Gastroesophageal sphincter (tissue), 3 donors: ENCODE measurements at regions not wholly inside any gene's neighbourhood (a gene's known extent, or its start where the extent isn't known, plus 50 kb on each side); places are given as distances from the start of the nearest gene placed in this dataset.

Experiments used
- POLR2A ChIP-seq, 2 donors: fragments of 450-650 bp; IDR thresholded peaks; one replicate each; pipeline ENCODE4 v1.6.1; 2017; ENCODE audit warnings: antibody characterized with exemption in 2 of 2, mild to moderate bottlenecking in 2 of 2, moderate library complexity in 1 of 2
- TF ChIP-seq, protein P1 (sequence below), 4 experiments: fragments of 200-600 bp in 2 of 4; fragments of 450-650 bp in 2 of 4; sonication (generic) in 1 of 4; IDR thresholded peaks; one replicate each; pipeline ENCODE4 v1.5.1; 2017 to 2019; ENCODE audit warnings: antibody characterized with exemption in 4 of 4, mild to moderate bottlenecking in 2 of 4, moderate library complexity in 2 of 4

DNA sequence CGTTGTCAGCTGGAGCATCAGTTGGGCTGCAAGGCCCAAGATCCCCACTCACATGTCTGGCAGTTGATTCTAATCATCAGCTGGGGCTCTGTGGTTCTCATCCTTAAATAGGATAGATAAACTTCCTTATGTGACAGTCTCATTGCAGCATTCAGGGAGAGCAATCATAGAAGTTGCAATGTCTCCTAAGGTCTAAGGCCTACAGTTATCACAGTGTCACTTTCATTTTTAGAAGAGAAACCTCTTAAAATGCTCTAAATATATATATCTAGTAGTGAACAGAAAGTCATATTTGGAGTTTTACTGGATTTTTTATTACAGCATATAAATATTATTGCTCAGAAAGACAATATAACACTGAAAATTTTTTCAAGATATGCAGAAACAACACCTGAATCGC lies 226.0 kb upstream of the PPP1R2C start:
- TF ChIP-seq, protein P1, sequence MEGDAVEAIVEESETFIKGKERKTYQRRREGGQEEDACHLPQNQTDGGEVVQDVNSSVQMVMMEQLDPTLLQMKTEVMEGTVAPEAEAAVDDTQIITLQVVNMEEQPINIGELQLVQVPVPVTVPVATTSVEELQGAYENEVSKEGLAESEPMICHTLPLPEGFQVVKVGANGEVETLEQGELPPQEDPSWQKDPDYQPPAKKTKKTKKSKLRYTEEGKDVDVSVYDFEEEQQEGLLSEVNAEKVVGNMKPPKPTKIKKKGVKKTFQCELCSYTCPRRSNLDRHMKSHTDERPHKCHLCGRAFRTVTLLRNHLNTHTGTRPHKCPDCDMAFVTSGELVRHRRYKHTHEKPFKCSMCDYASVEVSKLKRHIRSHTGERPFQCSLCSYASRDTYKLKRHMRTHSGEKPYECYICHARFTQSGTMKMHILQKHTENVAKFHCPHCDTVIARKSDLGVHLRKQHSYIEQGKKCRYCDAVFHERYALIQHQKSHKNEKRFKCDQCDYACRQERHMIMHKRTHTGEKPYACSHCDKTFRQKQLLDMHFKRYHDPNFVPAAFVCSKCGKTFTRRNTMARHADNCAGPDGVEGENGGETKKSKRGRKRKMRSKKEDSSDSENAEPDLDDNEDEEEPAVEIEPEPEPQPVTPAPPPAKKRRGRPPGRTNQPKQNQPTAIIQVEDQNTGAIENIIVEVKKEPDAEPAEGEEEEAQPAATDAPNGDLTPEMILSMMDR (IDR thresholded peaks at IDR 0.05) = no peak
- no peak for TF ChIP-seq POLR2A (IDR thresholded peaks at IDR 0.05)
